ENCODE measurements at regions not wholly inside any gene's neighbourhood (a gene's known extent, or its start where the extent isn't known, plus 50 kb on each side); places are given as distances from the start of the nearest gene placed in this dataset.
"Not testable (repeated sequence)": the region's sequence is repeated elsewhere in the genome, so short reads cannot be mapped to it uniquely, and the experiment has no call there.

GRCh38 chr15:57892181-57892580 lies 173.3 kb downstream of the ALDH1A2 start:
- in situ Hi-C loops (cut with HindIII; ENCODE audit: low pct_unique_long_range_greater_than_20kb, low sequenced_read_pairs): no loop called here
- DNase-seq (ENCODE audit: low read depth in 1 of 2, low spot score in 1 of 2): no peak
- TF ChIP-seq JUND (IDR thresholded peaks at IDR 0.05; ENCODE audit: low read depth): no peak

GRCh38 chr15:57893040-57893439 lies 172.5 kb downstream of the ALDH1A2 start:
- no peak for TF ChIP-seq JUND (IDR thresholded peaks at IDR 0.05; ENCODE audit: low read depth)
- in situ Hi-C loops (cut with HindIII; ENCODE audit: low pct_unique_long_range_greater_than_20kb, low sequenced_read_pairs): no loop called here
- DNase-seq (ENCODE audit: low read depth in 1 of 2, low spot score in 1 of 2): no peak

- in situ Hi-C loops (cut with HindIII; ENCODE audit: low pct_unique_long_range_greater_than_20kb, low sequenced_read_pairs): no loop called here
- DNase-seq (ENCODE audit: low read depth in 1 of 2, low spot score in 1 of 2): no peak
- no peak for TF ChIP-seq JUND (IDR thresholded peaks at IDR 0.05; ENCODE audit: low read depth)
These were observed 170.2 kb downstream of the ALDH1A2 start for GRCh38 chr15:57895291-57895690.

GRCh38 chr15:57896114-57896513 lies 169.4 kb downstream of the ALDH1A2 start:
- in situ Hi-C loops (cut with HindIII; ENCODE audit: low pct_unique_long_range_greater_than_20kb, low sequenced_read_pairs): no loop called here
- no peak for DNase-seq (ENCODE audit: low read depth in 1 of 2, low spot score in 1 of 2)
- TF ChIP-seq JUND (IDR thresholded peaks at IDR 0.05; ENCODE audit: low read depth): no peak

- in situ Hi-C loops (cut with HindIII; ENCODE audit: low pct_unique_long_range_greater_than_20kb, low sequenced_read_pairs); DNase-seq (ENCODE audit: low read depth in 1 of 2, low spot score in 1 of 2): not testable (repeated sequence)
These were observed 168.6 kb downstream of the ALDH1A2 start for GRCh38 chr15:57896899-57897298.

- DNase-seq (ENCODE audit: low read depth in 1 of 2, low spot score in 1 of 2): no peak
- in situ Hi-C loops (cut with HindIII; ENCODE audit: low pct_unique_long_range_greater_than_20kb, low sequenced_read_pairs): no loop called here
- TF ChIP-seq JUND (IDR thresholded peaks at IDR 0.05; ENCODE audit: low read depth): no peak
These were observed 167.6 kb downstream of the ALDH1A2 start for GRCh38 chr15:57897870-57898269.

GRCh38 chr15:57902155-57902554 lies 163.4 kb downstream of the ALDH1A2 start:
- no peak for DNase-seq (ENCODE audit: low read depth in 1 of 2, low spot score in 1 of 2)
- in situ Hi-C loops (cut with HindIII; ENCODE audit: low pct_unique_long_range_greater_than_20kb, low sequenced_read_pairs): no loop called here
- TF ChIP-seq JUND (IDR thresholded peaks at IDR 0.05; ENCODE audit: low read depth): no peak

All from T47D (cell line).